ENCODE measurements at regions not wholly inside any gene's neighbourhood (a gene's known extent, or its start where the extent isn't known, plus 50 kb on each side); places are given as distances from the start of the nearest gene placed in this dataset.

- Histone ChIP-seq H3K9me3 (no peaks in the 10 kb centered on the region), H2AFZ (ENCODE audit: low read depth) (no peak overlapping the region), H3K9me2 (no peaks in the 10 kb centered on the region), H3F3A (replicated peaks; ENCODE audit: insufficient read depth) (no peaks in the 10 kb centered on the region), H3K9ac (no peak overlapping the region), H3K4me1 (ENCODE audit: control insufficient read depth in 1 of 2, insufficient read depth in 2 of 2, low read depth in 1 of 2, low read length in 1 of 2) (no peaks in the 10 kb centered on the region), H3K4me3 (ENCODE audit: low read depth in 2 of 2, low read length in 1 of 2) (no peak overlapping the region), H3K4me2 (no peak overlapping the region), H4K20me1 (ENCODE audit: insufficient read depth) (no peaks in the 10 kb centered on the region), H3K36me3 (replicated peaks in 1 of 2; ENCODE audit: control insufficient read depth in 1 of 2, insufficient read depth in 2 of 2, low read length in 1 of 2) (no peaks in the 10 kb centered on the region), H3K79me2 (ENCODE audit: insufficient read depth) (no peaks in the 10 kb centered on the region), H3K27ac (ENCODE audit: low read depth in 2 of 2, low read length in 1 of 2) (no peak overlapping the region), H3K27me3 (ENCODE audit: insufficient read depth) (no peaks in the 10 kb centered on the region)
- DNase-seq, result no peak
- ChIA-PET POLR2A (no interaction called here), CTCF (no interaction called here)
- WGBS (ENCODE audit: low lambda C conversion rate), result 62% methylated on average over 1 of the region's 1 CpG
- TF ChIP-seq USF1 (IDR thresholded peaks at IDR 0.05; ENCODE audit: borderline replicate concordance, low read depth) (no peak), GABPA (IDR thresholded peaks at IDR 0.05; ENCODE audit: low read depth) (no peak), TAF1 (IDR thresholded peaks at IDR 0.05; ENCODE audit: borderline replicate concordance, low read depth, low read length) (no peak), RFX5 (IDR thresholded peaks at IDR 0.05; ENCODE audit: low read length) (no peak), SMC3 (IDR thresholded peaks at IDR 0.05; ENCODE audit: low read depth, low read length) (no peak), EP300 (IDR thresholded peaks at IDR 0.05; ENCODE audit: borderline replicate concordance in 1 of 2, low read depth in 1 of 2, low read length in 1 of 2) (no peak), FOSL2 (IDR thresholded peaks at IDR 0.05; ENCODE audit: borderline replicate concordance, low read depth) (no peak), JUND (IDR thresholded peaks at IDR 0.05) (no peak), NFIC (IDR thresholded peaks at IDR 0.05; ENCODE audit: borderline replicate concordance) (no peak), MXI1 (IDR thresholded peaks at IDR 0.05; ENCODE audit: low read depth, low read length) (no peak), NRF1 (IDR thresholded peaks at IDR 0.05; ENCODE audit: low read depth, low read length) (no peak), ELF1 (IDR thresholded peaks at IDR 0.05) (no peak), CTCF (IDR thresholded peaks at IDR 0.05) (no peak)
- TF ChIP-seq, protein P1, sequence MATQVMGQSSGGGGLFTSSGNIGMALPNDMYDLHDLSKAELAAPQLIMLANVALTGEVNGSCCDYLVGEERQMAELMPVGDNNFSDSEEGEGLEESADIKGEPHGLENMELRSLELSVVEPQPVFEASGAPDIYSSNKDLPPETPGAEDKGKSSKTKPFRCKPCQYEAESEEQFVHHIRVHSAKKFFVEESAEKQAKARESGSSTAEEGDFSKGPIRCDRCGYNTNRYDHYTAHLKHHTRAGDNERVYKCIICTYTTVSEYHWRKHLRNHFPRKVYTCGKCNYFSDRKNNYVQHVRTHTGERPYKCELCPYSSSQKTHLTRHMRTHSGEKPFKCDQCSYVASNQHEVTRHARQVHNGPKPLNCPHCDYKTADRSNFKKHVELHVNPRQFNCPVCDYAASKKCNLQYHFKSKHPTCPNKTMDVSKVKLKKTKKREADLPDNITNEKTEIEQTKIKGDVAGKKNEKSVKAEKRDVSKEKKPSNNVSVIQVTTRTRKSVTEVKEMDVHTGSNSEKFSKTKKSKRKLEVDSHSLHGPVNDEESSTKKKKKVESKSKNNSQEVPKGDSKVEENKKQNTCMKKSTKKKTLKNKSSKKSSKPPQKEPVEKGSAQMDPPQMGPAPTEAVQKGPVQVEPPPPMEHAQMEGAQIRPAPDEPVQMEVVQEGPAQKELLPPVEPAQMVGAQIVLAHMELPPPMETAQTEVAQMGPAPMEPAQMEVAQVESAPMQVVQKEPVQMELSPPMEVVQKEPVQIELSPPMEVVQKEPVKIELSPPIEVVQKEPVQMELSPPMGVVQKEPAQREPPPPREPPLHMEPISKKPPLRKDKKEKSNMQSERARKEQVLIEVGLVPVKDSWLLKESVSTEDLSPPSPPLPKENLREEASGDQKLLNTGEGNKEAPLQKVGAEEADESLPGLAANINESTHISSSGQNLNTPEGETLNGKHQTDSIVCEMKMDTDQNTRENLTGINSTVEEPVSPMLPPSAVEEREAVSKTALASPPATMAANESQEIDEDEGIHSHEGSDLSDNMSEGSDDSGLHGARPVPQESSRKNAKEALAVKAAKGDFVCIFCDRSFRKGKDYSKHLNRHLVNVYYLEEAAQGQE (IDR thresholded peaks at IDR 0.05; ENCODE audit: low read depth, low read length), result no peak
Observed at GRCh38 chr5:103993031-103993430, 430.4 kb upstream of the NUDT12 start.
